HepG2 (cell line): ENCODE measurements at regions not wholly inside any gene's neighbourhood (a gene's known extent, or its start where the extent isn't known, plus 50 kb on each side); places are given as distances from the start of the nearest gene placed in this dataset.

Experiments
- ATAC-seq: fragments of 200-7000 bp; cut with Tn5 transposase; 3 replicates; pipeline ENCODE4 v1.9.1; 2020; ENCODE audit warnings: mild to moderate bottlenecking, moderate library complexity
- BruUV-seq: library from RNA; stranded (reverse); fragments of 400-500 nt; replicated peaks from 2 replicates; lab custom pipeline; 2021; lab: Mats Ljungman, UMichigan
- CTCF ChIA-PET: fragments of 300-600 bp; formaldehyde crosslinking; extraction: SDS; loops from one replicate; lab custom pipeline; 2021; ENCODE audit warnings: low total read pairs, inconsistent platforms, low intra/inter-chr PET ratio; lab: Yijun Ruan, JAX
- POLR2A ChIA-PET: fragments of 350-600 bp; sonication (Branson Sonifier 250); formaldehyde crosslinking; loops from one replicate; lab custom pipeline; 2020; ENCODE audit warnings: antibody characterized with exemption, inconsistent platforms; lab: Yijun Ruan, JAX
- DNase-seq: peaks from one replicate; pipeline ENCODE4 v3.0.0-alpha.2; 2015; ENCODE audit warnings: low spot score
- FAIRE-seq: peaks from 3 replicates; lab custom pipeline; 2011; peaks lifted over from hg19 to GRCh38; lab: Jason Lieb, UNC
- H2AFZ ChIP-seq: one replicate; pipeline ENCODE4 v1.6.1; 2011; ENCODE audit warnings: low read length, inconsistent platforms
- H3K27ac ChIP-seq: fragments of 300-600 bp; 3 replicates; pipeline ENCODE4 v1.8.0; 2011; ENCODE audit warnings: mixed run types, mild to moderate bottlenecking, mixed read lengths, low read length, inconsistent platforms; ENCODE audit not compliant: insufficient read depth; ENCODE audit errors: extremely low read length
- H3K27me3 ChIP-seq, 2 experiments: fragments of 200-600 bp in 1 of 2; 2 replicates in 1 of 2; 3 replicates in 1 of 2; pipeline versions ENCODE4 v1.6.0 to v1.8.0; 2011; ENCODE audit warnings: low read length in 2 of 2, mild to moderate bottlenecking in 2 of 2, moderate library complexity in 2 of 2, inconsistent platforms in 1 of 2; ENCODE audit not compliant: insufficient read depth in 2 of 2, control insufficient read depth in 1 of 2
- H3K36me3 ChIP-seq, 2 experiments: fragments of 200-600 bp in 1 of 2; replicated peaks in 1 of 2; 2 replicates in 1 of 2; 3 replicates in 1 of 2; pipeline versions ENCODE4 v1.5.1 to v1.8.0; 2011; ENCODE audit warnings: low read length in 2 of 2, inconsistent platforms in 1 of 2; ENCODE audit not compliant: insufficient read depth in 2 of 2, control insufficient read depth in 1 of 2
- H3K4me1 ChIP-seq: 2 replicates; pipeline ENCODE4 v1.5.1; 2012; ENCODE audit warnings: low read length, inconsistent platforms; ENCODE audit not compliant: insufficient read depth
- H3K4me2 ChIP-seq: 2 replicates; pipeline ENCODE4 v1.6.0; 2011; ENCODE audit warnings: low read depth, low read length, inconsistent platforms
- H3K4me3 ChIP-seq, 3 experiments: fragments of 200-600 bp in 1 of 3; sonication (generic), shearing (Covaris generic) in 1 of 3; replicated peaks in 1 of 3; 2 replicates each; pipeline ENCODE4 v1.5.1; 2011 to 2016; ENCODE audit warnings: low read length in 3 of 3, inconsistent platforms in 2 of 3, low read depth in 2 of 3, mild to moderate bottlenecking in 2 of 3, control low read depth in 1 of 3, mixed read lengths in 1 of 3; ENCODE audit not compliant: insufficient read depth in 1 of 3
- H3K79me2 ChIP-seq: one replicate; pipeline ENCODE4 v1.6.1; 2011; ENCODE audit warnings: low read length, inconsistent platforms; ENCODE audit not compliant: insufficient read depth
- H3K9ac ChIP-seq: 2 replicates; pipeline ENCODE4 v1.6.0; 2011; ENCODE audit warnings: mild to moderate bottlenecking, low read depth, low read length, inconsistent platforms; ENCODE audit not compliant: insufficient read depth
- H3K9me3 ChIP-seq: 2 replicates; pipeline ENCODE4 v1.5.1; 2012; ENCODE audit warnings: mild to moderate bottlenecking, low read length
- H4K20me1 ChIP-seq: 2 replicates; pipeline ENCODE4 v1.6.0; 2011; ENCODE audit warnings: inconsistent platforms, mild to moderate bottlenecking, low read length, moderate library complexity; ENCODE audit not compliant: insufficient read depth
- ATF1 ChIP-seq: IDR thresholded peaks from 2 replicates; pipeline ENCODE4 v1.6.1; 2016; ENCODE audit warnings: mild to moderate bottlenecking, control low read depth
- CENPX ChIP-seq: sonication (generic); formaldehyde crosslinking; IDR thresholded peaks from 2 replicates; pipeline ENCODE4 v1.9.0; 2021; ENCODE audit warnings: mild to moderate bottlenecking, missing genetic modification reagents, moderate library complexity
- CHD4 ChIP-seq: fragments of 200-600 bp; sonication (generic); IDR thresholded peaks from 2 replicates; pipeline ENCODE4 v1.7.0; 2017; ENCODE audit warnings: mild to moderate bottlenecking, low read length, borderline replicate concordance
- ERF ChIP-seq: IDR thresholded peaks from 2 replicates; pipeline ENCODE4 v1.6.1; 2018; ENCODE audit warnings: missing biosample characterization, missing genetic modification reagents
- MXD4 ChIP-seq: IDR thresholded peaks from 2 replicates; pipeline ENCODE4 v1.6.1; 2016; ENCODE audit warnings: mild to moderate bottlenecking, missing biosample characterization, missing genetic modification reagents
- NFE2 ChIP-seq: sonication (generic); formaldehyde crosslinking; IDR thresholded peaks from 2 replicates; pipeline ENCODE4 v1.4.0; 2020; ENCODE audit warnings: missing genetic modification reagents
- NR2F6 ChIP-seq, 2 experiments: IDR thresholded peaks; 2 replicates each; pipeline ENCODE4 v1.6.1; 2016; ENCODE audit warnings: antibody characterized with exemption in 1 of 2, mild to moderate bottlenecking in 1 of 2
- PREB ChIP-seq: sonication (generic); formaldehyde crosslinking; IDR thresholded peaks from 2 replicates; pipeline ENCODE4 v1.4.0; 2020; ENCODE audit warnings: missing genetic modification reagents
- RFX3 ChIP-seq: IDR thresholded peaks from 2 replicates; pipeline ENCODE4 v1.6.1; 2016; ENCODE audit warnings: missing biosample characterization, missing genetic modification reagents
- SIX1 ChIP-seq: sonication (generic); formaldehyde crosslinking; IDR thresholded peaks from 2 replicates; pipeline ENCODE4 v1.4.0; 2020; ENCODE audit warnings: missing genetic modification reagents, borderline replicate concordance
- TP53 ChIP-seq: sonication (generic); formaldehyde crosslinking; conservative IDR thresholded peaks from 2 replicates; pipeline ENCODE4 v1.4.0; 2020; ENCODE audit warnings: missing genetic modification reagents
- ZNF318 ChIP-seq: sonication (generic); formaldehyde crosslinking; IDR thresholded peaks from 2 replicates; pipeline ENCODE4 v1.4.0; 2020; ENCODE audit warnings: mild to moderate bottlenecking, missing genetic modification reagents
- ZNF326 ChIP-seq: sonication (generic); formaldehyde crosslinking; IDR thresholded peaks from 2 replicates; pipeline ENCODE4 v1.4.0; 2020; ENCODE audit warnings: missing genetic modification reagents, borderline replicate concordance
- ZNF335 ChIP-seq: sonication (generic); formaldehyde crosslinking; IDR thresholded peaks from 2 replicates; pipeline ENCODE4 v1.4.0; 2020; ENCODE audit warnings: missing genetic modification reagents
- ZNF496 ChIP-seq: sonication (generic); formaldehyde crosslinking; IDR thresholded peaks from 2 replicates; pipeline ENCODE4 v1.8.1; 2023; ENCODE audit warnings: mild to moderate bottlenecking, moderate library complexity, missing genetic modification reagents; ENCODE audit not compliant: insufficient replicate concordance
- ZNF510 ChIP-seq: sonication (generic); formaldehyde crosslinking; IDR thresholded peaks from 2 replicates; pipeline ENCODE4 v1.4.0; 2020; ENCODE audit warnings: low read depth, mild to moderate bottlenecking, missing genetic modification reagents
- ZNF672 ChIP-seq: sonication (generic); formaldehyde crosslinking; IDR thresholded peaks from 2 replicates; pipeline ENCODE4 v1.8.1; 2022; ENCODE audit warnings: missing genetic modification reagents
- ZNF775 ChIP-seq: sonication (generic); formaldehyde crosslinking; IDR thresholded peaks from 2 replicates; pipeline ENCODE4 v1.4.0; 2020; ENCODE audit warnings: missing genetic modification reagents, mild to moderate bottlenecking, moderate library complexity, borderline replicate concordance
- ZNF879 ChIP-seq: sonication (generic); formaldehyde crosslinking; IDR thresholded peaks from 2 replicates; pipeline ENCODE4 v1.8.1; 2023; ENCODE audit warnings: missing genetic modification reagents
- WGBS: methylation state at CpG from one replicate; pipeline ENCODE4 v1.1.6; 2017; ENCODE audit warnings: low lambda C conversion rate; 5-methylcytosine and 5-hydroxymethylcytosine counted together
- in situ Hi-C: cut with HindIII; loops from 2 replicates; pipeline ENCODE4 v1.10.0; 2017; ENCODE audit warnings: low pct_unique_long_range_greater_than_20kb; ENCODE audit not compliant: extremely low pct_ligation_motif_present
- intact Hi-C: fragments of 100-400 bp; cut with micrococcal nuclease; formaldehyde crosslinking; loops from one replicate; pipeline ENCODE4 v1.10.0; 2022; ENCODE audit not compliant: unreplicated experiment

GRCh38 chr4:71236226-71236625, 102.6 kb upstream of the SLC4A4 start:
- CTCF ChIA-PET: no interaction called here
- FAIRE-seq (no peak), DNase-seq (no peak), ATAC-seq (no peak)
- Histone ChIP-seq H3K9ac (no peak overlapping the region), H3K9me3 (no peaks in the 10 kb centered on the region), H3K36me3 (no peaks in the 10 kb centered on the region), H3K4me1 (no peaks in the 10 kb centered on the region), H3K4me2 (no peak overlapping the region), H3K79me2 (no peaks in the 10 kb centered on the region), H3K27ac (no peak overlapping the region), H3K27me3 (peaks cover 0 to 2% of the 10 kb centered on the region in 2 experiments; a peak in 2 of 5 replicates), H3K4me3 (no peak overlapping the region), H4K20me1 (no peaks in the 10 kb centered on the region), H2AFZ (no peak overlapping the region)
- TF ChIP-seq RFX3 (CRISPR knock-in tag) (no peak), CENPX (CRISPR knock-in tag) (no peak), ZNF326 (CRISPR knock-in tag) (no peak), SIX1 (no peak), TP53 (no peak), ATF1 (CRISPR knock-in tag) (no peak), ZNF318 (no peak), ZNF496 (no peak), ZNF775 (no peak), ZNF672 (CRISPR knock-in tag) (no peak), NFE2 (CRISPR knock-in tag) (no peak), PREB (CRISPR knock-in tag) (no peak), NR2F6 (IDR thresholded peaks at IDR 0.05) (no peak), NR2F6 (CRISPR knock-in tag; IDR thresholded peaks at IDR 0.05) (no peak), ERF (no peak), CHD4 (no peak), ZNF335 (no peak), MXD4 (CRISPR knock-in tag) (no peak), ZNF510 (CRISPR knock-in tag) (no peak), ZNF879 (CRISPR knock-in tag) (no peak)
- in situ Hi-C loops: no loop called here
- BruUV-seq: no TSS peak
- POLR2A ChIA-PET: no interaction called here
- 43% methylated on average over 4 of the region's 4 CpGs for WGBS
- intact Hi-C loops: no loop called here
